Osteocyte (in vitro differentiated cells): ENCODE measurements at regions not wholly inside any gene's neighbourhood (a gene's known extent, or its start where the extent isn't known, plus 50 kb on each side); places are given as distances from the start of the nearest gene placed in this dataset.

Experiments
- DNase-seq: peaks from one replicate; pipeline ENCODE4 v3.0.0; 2021; ENCODE audit warnings: mixed read lengths; ENCODE audit not compliant: unreplicated experiment; ENCODE audit errors: extremely low spot score
- H3K27ac Mint-ChIP-seq: one replicate; pipeline ENCODE4 v1.8.0; 2021; ENCODE audit warnings: mild to moderate bottlenecking, mixed read lengths; ENCODE audit not compliant: unreplicated experiment
- H3K27me3 Mint-ChIP-seq: one replicate; pipeline ENCODE4 v1.8.0; 2021; ENCODE audit warnings: mixed read lengths; ENCODE audit not compliant: unreplicated experiment
- H3K36me3 Mint-ChIP-seq: one replicate; pipeline ENCODE4 v1.8.0; 2021; ENCODE audit warnings: mixed read lengths; ENCODE audit not compliant: unreplicated experiment
- H3K4me1 Mint-ChIP-seq: one replicate; pipeline ENCODE4 v1.8.0; 2021; ENCODE audit warnings: mixed read lengths; ENCODE audit not compliant: unreplicated experiment
- H3K4me3 Mint-ChIP-seq: one replicate; pipeline ENCODE4 v1.8.0; 2021; ENCODE audit warnings: mild to moderate bottlenecking, moderate library complexity, mixed read lengths; ENCODE audit not compliant: unreplicated experiment
- H3K9me3 Mint-ChIP-seq: one replicate; pipeline ENCODE4 v1.8.0; 2021; ENCODE audit warnings: mixed read lengths; ENCODE audit not compliant: unreplicated experiment
- TF ChIP-seq, protein P1 (sequence below): fragments of 200-600 bp; sonication (generic); IDR thresholded peaks from 2 replicates; pipeline ENCODE4 v1.5.0; 2021; ENCODE audit warnings: antibody characterized with exemption, mild to moderate bottlenecking, moderate library complexity

DNA sequence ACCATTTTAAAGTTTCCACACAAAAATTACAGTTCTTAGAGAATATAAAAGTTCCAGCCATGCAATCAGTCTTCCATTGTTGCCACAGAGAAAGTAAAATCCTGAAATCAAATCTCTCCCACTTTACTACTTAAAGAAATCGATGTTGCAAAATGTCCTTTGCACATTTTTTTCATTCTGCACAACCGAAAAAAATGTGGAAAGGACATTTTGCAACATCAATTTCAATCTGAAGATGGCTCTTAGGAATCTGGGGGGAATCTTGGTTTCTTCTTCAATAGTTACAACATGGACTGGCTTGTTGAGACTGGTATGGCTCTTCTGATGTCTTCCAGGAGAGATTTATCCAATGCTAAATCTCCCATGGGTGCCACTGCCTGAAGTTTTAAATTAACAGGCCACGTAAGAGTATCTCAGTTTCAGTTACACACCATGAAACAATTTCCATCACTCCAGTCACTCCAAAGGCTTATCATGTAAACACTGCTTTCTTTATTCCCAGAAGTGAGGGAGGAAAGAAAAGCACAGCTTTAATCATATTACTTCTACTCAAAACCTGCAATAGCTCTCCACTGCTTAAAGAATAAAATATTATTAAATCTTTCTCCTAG, 55.8 kb upstream of the CTNNB1 start:
- Mint-ChIP-seq H3K27ac (no peak overlapping the region), H3K4me1 (peaks cover 2% of the 10 kb centered on the region), H3K36me3 (no peaks in the 10 kb centered on the region), H3K4me3 (no peak overlapping the region), H3K9me3 (peaks cover 7% of the 10 kb centered on the region), H3K27me3 (peaks cover 8% of the 10 kb centered on the region)
- TF ChIP-seq, protein P1, sequence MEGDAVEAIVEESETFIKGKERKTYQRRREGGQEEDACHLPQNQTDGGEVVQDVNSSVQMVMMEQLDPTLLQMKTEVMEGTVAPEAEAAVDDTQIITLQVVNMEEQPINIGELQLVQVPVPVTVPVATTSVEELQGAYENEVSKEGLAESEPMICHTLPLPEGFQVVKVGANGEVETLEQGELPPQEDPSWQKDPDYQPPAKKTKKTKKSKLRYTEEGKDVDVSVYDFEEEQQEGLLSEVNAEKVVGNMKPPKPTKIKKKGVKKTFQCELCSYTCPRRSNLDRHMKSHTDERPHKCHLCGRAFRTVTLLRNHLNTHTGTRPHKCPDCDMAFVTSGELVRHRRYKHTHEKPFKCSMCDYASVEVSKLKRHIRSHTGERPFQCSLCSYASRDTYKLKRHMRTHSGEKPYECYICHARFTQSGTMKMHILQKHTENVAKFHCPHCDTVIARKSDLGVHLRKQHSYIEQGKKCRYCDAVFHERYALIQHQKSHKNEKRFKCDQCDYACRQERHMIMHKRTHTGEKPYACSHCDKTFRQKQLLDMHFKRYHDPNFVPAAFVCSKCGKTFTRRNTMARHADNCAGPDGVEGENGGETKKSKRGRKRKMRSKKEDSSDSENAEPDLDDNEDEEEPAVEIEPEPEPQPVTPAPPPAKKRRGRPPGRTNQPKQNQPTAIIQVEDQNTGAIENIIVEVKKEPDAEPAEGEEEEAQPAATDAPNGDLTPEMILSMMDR = no peak
- DNase-seq = no peak

DNA sequence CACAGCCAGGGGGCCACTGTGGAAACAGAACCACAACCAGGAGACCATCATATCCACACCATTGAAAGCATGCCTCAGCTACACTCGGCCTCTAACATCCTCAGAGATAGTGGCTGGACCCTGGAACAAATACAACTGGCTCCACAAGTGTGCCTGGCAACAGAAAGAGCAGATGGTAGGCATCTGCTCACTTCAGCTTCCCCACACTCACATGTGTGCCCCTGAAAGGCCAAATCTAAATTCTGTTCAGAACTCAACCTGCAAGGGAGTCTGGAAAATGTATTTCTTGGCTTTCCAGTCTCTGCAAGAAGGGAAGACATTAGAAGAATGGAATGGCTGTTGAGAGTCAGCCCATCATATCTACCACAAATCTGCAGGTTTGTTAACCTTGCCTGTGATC, 54.7 kb upstream of the CTNNB1 start:
- DNase-seq = no peak
- peaks cover 8% of the 10 kb centered on the region for H3K27me3 Mint-ChIP-seq
- H3K4me1 Mint-ChIP-seq = peaks cover 7% of the 10 kb centered on the region
- no peak overlapping the region for H3K27ac Mint-ChIP-seq
- TF ChIP-seq, protein P1 = no peak
- H3K9me3 Mint-ChIP-seq = peaks cover 7% of the 10 kb centered on the region
- no peaks in the 10 kb centered on the region for H3K36me3 Mint-ChIP-seq
- no peak overlapping the region for H3K4me3 Mint-ChIP-seq

DNA sequence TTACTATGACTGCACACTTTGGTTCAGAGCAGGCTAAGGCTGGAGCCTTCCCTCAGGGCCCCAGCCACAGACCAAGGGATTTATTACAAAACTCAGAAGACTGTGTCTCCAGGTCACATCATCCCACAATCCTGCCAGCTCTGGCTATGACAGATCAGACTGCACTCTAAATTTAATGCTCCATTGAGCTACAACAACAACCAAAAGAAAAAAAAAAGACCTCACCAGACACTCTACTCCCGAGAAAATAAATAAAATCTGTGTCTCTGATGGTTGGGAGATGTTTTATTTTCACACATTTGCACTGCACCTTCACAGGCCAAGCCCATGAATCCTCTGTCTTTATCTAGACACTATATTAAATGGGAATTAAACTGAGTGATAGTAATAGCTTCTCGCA, 50.8 kb upstream of the CTNNB1 start:
- DNase-seq = no peak
- Mint-ChIP-seq H3K9me3 (peaks cover 7% of the 10 kb centered on the region), H3K4me3 (no peak overlapping the region)

DNA sequence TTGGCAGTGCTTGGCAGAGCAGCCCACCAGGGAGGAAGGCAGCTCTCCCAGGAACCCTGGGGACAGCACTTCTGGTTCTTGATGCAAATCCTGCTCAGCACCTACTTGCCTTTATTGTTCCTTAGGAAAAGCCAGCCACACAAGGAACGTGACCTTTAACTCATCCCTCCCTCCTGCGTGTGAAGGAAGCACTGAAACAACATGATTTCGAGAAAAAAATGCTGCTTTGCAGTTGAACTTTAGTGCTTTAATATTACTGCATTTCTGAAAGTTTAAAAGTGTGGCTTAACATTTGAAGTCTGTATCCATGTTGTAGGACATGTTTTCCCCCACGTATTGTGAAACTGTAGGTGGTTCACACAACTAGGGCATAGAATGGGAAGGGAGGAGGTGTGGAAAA, 50.4 kb upstream of the CTNNB1 start:
- Mint-ChIP-seq H3K27me3 (no peaks in the 10 kb centered on the region), H3K4me1 (peaks cover 7% of the 10 kb centered on the region), H3K36me3 (no peaks in the 10 kb centered on the region), H3K4me3 (no peak overlapping the region), H3K27ac (no peak overlapping the region), H3K9me3 (peaks cover 7% of the 10 kb centered on the region)
- TF ChIP-seq, protein P1 = no peak
- no peak for DNase-seq

More for the DNA sequence above, 50.8 kb upstream of the CTNNB1 start:
- TF ChIP-seq, protein P1 = no peak
- Mint-ChIP-seq H3K4me1 (peaks cover 7% of the 10 kb centered on the region), H3K27ac (no peak overlapping the region), H3K36me3 (no peaks in the 10 kb centered on the region), H3K27me3 (no peaks in the 10 kb centered on the region)
